ENCODE measurements at regions not wholly inside any gene's neighbourhood (a gene's known extent, or its start where the extent isn't known, plus 50 kb on each side); places are given as distances from the start of the nearest gene placed in this dataset.

DNA sequence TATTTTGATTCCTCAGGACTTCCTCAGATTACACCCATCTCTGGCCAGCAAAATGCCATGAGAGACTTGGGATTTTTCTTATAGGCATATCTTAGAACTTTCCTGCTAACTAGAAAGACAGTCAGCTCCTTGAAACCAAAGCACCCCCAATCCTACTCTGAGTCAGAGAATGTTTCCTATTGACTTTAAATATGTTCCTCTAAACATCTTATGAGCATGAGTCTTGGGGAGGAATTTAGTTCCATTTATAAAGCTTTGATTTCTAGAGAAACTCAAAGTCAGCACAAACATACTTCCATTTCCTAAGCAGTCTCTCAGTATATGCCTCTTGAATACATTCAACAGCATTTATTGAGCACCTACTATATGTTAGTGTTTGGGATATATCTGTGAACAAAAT is 128.5 kb downstream of the INHBA start:
- Histone ChIP-seq H3K79me2 (ENCODE audit: insufficient read depth, low read length) (no peaks in the 10 kb centered on the region), H3K9me3 (ENCODE audit: control insufficient read depth, low read depth, low read length) (no peaks in the 10 kb centered on the region), H3K4me2 (ENCODE audit: insufficient read depth, insufficient read length, low read length) (no peak overlapping the region), H4K5ac (ENCODE audit: insufficient read length, low read depth, low read length) (no peak overlapping the region), H4K8ac (replicated peaks; ENCODE audit: insufficient read length, low read depth, low read length) (no peak overlapping the region), H2AK5ac (ENCODE audit: insufficient read length, low read length) (no peak overlapping the region), H3K27ac (ENCODE audit: insufficient read length, low read depth, low read length) (no peak overlapping the region), H2BK20ac (ENCODE audit: low read depth, low read length, poor library complexity, severe bottlenecking) (no peak overlapping the region), H3K4me1 (ENCODE audit: insufficient read depth, low read length) (0 out of 2 replicates have a peak, but pooled peaks cover 3% of the 10 kb centered on the region), H2BK5ac (ENCODE audit: insufficient read length, low read length) (no peak overlapping the region), H3T11ph (ENCODE audit: low read length) (no peak overlapping the region), H3K18ac (ENCODE audit: insufficient read length, low read depth, low read length) (no peak overlapping the region), H4K91ac (ENCODE audit: insufficient read length, low read depth, low read length) (no peak overlapping the region), H3K23me2 (ENCODE audit: insufficient read length, low read depth, low read length, poor library complexity, severe bottlenecking) (no peaks in the 10 kb centered on the region), H2BK12ac (ENCODE audit: insufficient read length, low read depth, low read length) (no peak overlapping the region), H3K79me1 (ENCODE audit: insufficient read depth, low read depth, low read length, poor library complexity, severe bottlenecking) (no peaks in the 10 kb centered on the region), H3K27me3 (ENCODE audit: insufficient read depth, low read length) (no peaks in the 10 kb centered on the region), H3K9ac (ENCODE audit: extremely low read depth, insufficient read length, low read length) (no peak overlapping the region), H4K20me1 (ENCODE audit: control insufficient read depth, insufficient read depth, insufficient read length) (no peaks in the 10 kb centered on the region), H3K14ac (ENCODE audit: insufficient read depth, low read length) (no peak overlapping the region), H3K56ac (ENCODE audit: insufficient read length, low read depth, low read length) (no peak overlapping the region), H3K4ac (ENCODE audit: low read depth, low read length) (no peak overlapping the region), H2BK15ac (ENCODE audit: low read depth, low read length) (no peak overlapping the region), H3K23ac (ENCODE audit: insufficient read length, low read depth, low read length) (no peak overlapping the region), H2BK120ac (ENCODE audit: low read depth, low read length, poor library complexity, severe bottlenecking) (no peak overlapping the region), H2AFZ (ENCODE audit: low read length) (no peak overlapping the region)
- H3K27ac Mint-ChIP-seq, result no peak overlapping the region
- H3K4me3 Mint-ChIP-seq, result no peak overlapping the region
- no peaks in the 10 kb centered on the region for H3K9me3 Mint-ChIP-seq
- no peaks in the 10 kb centered on the region for H3K36me3 Mint-ChIP-seq (ENCODE audit: insufficient read depth in 1 of 3, low read depth in 3 of 3)
- peaks cover 18 to 19% of the 10 kb centered on the region in 2 experiments for H3K4me1 Mint-ChIP-seq
- DNase-seq, result no peak
- H3K27me3 Mint-ChIP-seq (ENCODE audit: low read depth), result no peaks in the 10 kb centered on the region
- TF ChIP-seq, protein P1, sequence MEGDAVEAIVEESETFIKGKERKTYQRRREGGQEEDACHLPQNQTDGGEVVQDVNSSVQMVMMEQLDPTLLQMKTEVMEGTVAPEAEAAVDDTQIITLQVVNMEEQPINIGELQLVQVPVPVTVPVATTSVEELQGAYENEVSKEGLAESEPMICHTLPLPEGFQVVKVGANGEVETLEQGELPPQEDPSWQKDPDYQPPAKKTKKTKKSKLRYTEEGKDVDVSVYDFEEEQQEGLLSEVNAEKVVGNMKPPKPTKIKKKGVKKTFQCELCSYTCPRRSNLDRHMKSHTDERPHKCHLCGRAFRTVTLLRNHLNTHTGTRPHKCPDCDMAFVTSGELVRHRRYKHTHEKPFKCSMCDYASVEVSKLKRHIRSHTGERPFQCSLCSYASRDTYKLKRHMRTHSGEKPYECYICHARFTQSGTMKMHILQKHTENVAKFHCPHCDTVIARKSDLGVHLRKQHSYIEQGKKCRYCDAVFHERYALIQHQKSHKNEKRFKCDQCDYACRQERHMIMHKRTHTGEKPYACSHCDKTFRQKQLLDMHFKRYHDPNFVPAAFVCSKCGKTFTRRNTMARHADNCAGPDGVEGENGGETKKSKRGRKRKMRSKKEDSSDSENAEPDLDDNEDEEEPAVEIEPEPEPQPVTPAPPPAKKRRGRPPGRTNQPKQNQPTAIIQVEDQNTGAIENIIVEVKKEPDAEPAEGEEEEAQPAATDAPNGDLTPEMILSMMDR (conservative IDR thresholded peaks at IDR 0.05), result no peak

Measured in H9 (cell line).